ENCODE measurements at regions not wholly inside any gene's neighbourhood (a gene's known extent, or its start where the extent isn't known, plus 50 kb on each side); places are given as distances from the start of the nearest gene placed in this dataset.

DNA sequence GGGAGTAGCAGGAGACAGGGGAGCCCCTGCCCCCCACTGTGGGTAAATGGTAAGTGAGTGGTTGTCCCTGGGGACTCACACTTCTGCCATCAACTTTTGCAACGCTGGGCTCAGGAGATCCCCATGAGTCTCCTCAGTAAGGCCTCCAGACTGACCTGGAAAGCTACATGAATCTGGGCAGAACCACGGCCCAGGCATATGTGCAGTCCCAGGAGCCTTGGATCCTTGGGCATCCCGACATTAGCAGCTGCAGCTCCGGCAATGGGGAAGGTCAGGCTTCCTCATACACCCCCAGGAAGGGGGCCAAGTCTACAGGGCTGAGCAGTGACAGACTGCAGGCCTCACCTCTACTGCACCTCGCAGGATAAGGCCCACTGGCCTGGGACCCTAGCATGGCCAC lies 868.7 kb upstream of the ADGRL4 start:
- TF ChIP-seq RAD21 (conservative IDR thresholded peaks at IDR 0.05) (no peak), EZH2 (IDR thresholded peaks at IDR 0.05; ENCODE audit: borderline replicate concordance, insufficient read depth, low read length, poor library complexity, severe bottlenecking) (no peak)
- TF ChIP-seq, protein P1, sequence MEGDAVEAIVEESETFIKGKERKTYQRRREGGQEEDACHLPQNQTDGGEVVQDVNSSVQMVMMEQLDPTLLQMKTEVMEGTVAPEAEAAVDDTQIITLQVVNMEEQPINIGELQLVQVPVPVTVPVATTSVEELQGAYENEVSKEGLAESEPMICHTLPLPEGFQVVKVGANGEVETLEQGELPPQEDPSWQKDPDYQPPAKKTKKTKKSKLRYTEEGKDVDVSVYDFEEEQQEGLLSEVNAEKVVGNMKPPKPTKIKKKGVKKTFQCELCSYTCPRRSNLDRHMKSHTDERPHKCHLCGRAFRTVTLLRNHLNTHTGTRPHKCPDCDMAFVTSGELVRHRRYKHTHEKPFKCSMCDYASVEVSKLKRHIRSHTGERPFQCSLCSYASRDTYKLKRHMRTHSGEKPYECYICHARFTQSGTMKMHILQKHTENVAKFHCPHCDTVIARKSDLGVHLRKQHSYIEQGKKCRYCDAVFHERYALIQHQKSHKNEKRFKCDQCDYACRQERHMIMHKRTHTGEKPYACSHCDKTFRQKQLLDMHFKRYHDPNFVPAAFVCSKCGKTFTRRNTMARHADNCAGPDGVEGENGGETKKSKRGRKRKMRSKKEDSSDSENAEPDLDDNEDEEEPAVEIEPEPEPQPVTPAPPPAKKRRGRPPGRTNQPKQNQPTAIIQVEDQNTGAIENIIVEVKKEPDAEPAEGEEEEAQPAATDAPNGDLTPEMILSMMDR (IDR thresholded peaks at IDR 0.05; ENCODE audit: poor library complexity, severe bottlenecking) = no peak
- Histone ChIP-seq H2AFZ (ENCODE audit: low read depth, low read length) (no peak overlapping the region), H4K20me1 (ENCODE audit: insufficient read depth) (no peaks in the 10 kb centered on the region), H3K4me3 (ENCODE audit: low read length) (no peak overlapping the region), H3F3A (ENCODE audit: insufficient read depth, low read length, poor library complexity, severe bottlenecking) (no peaks in the 10 kb centered on the region), H3K27ac (ENCODE audit: low read length) (no peak overlapping the region), H3K9me2 (ENCODE audit: insufficient read depth, low read length) (no peaks in the 10 kb centered on the region), H3K9me3 (ENCODE audit: low read length) (no peaks in the 10 kb centered on the region), H3K36me3 (ENCODE audit: insufficient read depth, low read length) (no peaks in the 10 kb centered on the region), H3K27me3 (ENCODE audit: insufficient read depth, low read depth, low read length) (no peaks in the 10 kb centered on the region), H3K79me2 (replicated peaks; ENCODE audit: insufficient read depth, low read length) (no peaks in the 10 kb centered on the region), H3K9ac (ENCODE audit: low read length) (no peak overlapping the region), H3K4me2 (ENCODE audit: low read length) (no peak overlapping the region)

DNA sequence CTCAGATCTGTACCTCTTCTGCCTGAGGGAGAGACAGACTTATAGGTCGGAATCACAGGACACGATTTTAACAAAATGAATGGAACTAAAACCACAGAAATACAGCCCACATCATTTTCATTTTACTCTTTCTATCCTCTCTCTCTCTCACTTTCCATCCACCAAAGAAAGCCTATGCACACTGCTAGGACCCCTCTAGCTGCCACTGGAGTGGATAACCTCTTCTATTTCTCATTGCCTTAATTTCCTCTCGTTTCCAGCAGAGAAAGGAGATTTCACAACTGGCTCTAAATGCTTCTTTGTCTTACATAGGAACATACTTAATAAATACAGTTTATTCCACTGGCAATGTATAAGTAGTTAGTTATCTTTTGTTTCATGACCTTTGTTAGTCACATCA lies 867.8 kb upstream of the ADGRL4 start:
- no peaks in the 10 kb centered on the region for H3F3A ChIP-seq (ENCODE audit: insufficient read depth, low read length, poor library complexity, severe bottlenecking)
- no peaks in the 10 kb centered on the region for H3K9me3 ChIP-seq (ENCODE audit: low read length)
- H3K4me3 ChIP-seq (ENCODE audit: low read length) = no peak overlapping the region
- TF ChIP-seq, protein P2, sequence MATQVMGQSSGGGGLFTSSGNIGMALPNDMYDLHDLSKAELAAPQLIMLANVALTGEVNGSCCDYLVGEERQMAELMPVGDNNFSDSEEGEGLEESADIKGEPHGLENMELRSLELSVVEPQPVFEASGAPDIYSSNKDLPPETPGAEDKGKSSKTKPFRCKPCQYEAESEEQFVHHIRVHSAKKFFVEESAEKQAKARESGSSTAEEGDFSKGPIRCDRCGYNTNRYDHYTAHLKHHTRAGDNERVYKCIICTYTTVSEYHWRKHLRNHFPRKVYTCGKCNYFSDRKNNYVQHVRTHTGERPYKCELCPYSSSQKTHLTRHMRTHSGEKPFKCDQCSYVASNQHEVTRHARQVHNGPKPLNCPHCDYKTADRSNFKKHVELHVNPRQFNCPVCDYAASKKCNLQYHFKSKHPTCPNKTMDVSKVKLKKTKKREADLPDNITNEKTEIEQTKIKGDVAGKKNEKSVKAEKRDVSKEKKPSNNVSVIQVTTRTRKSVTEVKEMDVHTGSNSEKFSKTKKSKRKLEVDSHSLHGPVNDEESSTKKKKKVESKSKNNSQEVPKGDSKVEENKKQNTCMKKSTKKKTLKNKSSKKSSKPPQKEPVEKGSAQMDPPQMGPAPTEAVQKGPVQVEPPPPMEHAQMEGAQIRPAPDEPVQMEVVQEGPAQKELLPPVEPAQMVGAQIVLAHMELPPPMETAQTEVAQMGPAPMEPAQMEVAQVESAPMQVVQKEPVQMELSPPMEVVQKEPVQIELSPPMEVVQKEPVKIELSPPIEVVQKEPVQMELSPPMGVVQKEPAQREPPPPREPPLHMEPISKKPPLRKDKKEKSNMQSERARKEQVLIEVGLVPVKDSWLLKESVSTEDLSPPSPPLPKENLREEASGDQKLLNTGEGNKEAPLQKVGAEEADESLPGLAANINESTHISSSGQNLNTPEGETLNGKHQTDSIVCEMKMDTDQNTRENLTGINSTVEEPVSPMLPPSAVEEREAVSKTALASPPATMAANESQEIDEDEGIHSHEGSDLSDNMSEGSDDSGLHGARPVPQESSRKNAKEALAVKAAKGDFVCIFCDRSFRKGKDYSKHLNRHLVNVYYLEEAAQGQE (IDR thresholded peaks at IDR 0.05; ENCODE audit: borderline replicate concordance) = no peak
- TF ChIP-seq EP300 (conservative IDR thresholded peaks at IDR 0.05; ENCODE audit: poor library complexity, severe bottlenecking) (no peak), RAD21 (conservative IDR thresholded peaks at IDR 0.05) (no peak), TAF1 (IDR thresholded peaks at IDR 0.05; ENCODE audit: low read depth) (no peak), EZH2 (IDR thresholded peaks at IDR 0.05; ENCODE audit: borderline replicate concordance, insufficient read depth, low read length, poor library complexity, severe bottlenecking) (no peak)
- H2AFZ ChIP-seq (ENCODE audit: low read depth, low read length) = no peak overlapping the region
- H3K9me2 ChIP-seq (ENCODE audit: insufficient read depth, low read length) = no peaks in the 10 kb centered on the region
- no peaks in the 10 kb centered on the region for H3K27me3 ChIP-seq (ENCODE audit: insufficient read depth, low read depth, low read length)
- no peaks in the 10 kb centered on the region for H3K36me3 ChIP-seq (ENCODE audit: insufficient read depth, low read length)
- H4K20me1 ChIP-seq (ENCODE audit: insufficient read depth) = no peaks in the 10 kb centered on the region
- no peaks in the 10 kb centered on the region for H3K79me2 ChIP-seq (replicated peaks; ENCODE audit: insufficient read depth, low read length)
- no peak overlapping the region for H3K27ac ChIP-seq (ENCODE audit: low read length)
- H3K4me2 ChIP-seq (ENCODE audit: low read length) = no peak overlapping the region
- no peak overlapping the region for H3K9ac ChIP-seq (ENCODE audit: low read length)

DNA sequence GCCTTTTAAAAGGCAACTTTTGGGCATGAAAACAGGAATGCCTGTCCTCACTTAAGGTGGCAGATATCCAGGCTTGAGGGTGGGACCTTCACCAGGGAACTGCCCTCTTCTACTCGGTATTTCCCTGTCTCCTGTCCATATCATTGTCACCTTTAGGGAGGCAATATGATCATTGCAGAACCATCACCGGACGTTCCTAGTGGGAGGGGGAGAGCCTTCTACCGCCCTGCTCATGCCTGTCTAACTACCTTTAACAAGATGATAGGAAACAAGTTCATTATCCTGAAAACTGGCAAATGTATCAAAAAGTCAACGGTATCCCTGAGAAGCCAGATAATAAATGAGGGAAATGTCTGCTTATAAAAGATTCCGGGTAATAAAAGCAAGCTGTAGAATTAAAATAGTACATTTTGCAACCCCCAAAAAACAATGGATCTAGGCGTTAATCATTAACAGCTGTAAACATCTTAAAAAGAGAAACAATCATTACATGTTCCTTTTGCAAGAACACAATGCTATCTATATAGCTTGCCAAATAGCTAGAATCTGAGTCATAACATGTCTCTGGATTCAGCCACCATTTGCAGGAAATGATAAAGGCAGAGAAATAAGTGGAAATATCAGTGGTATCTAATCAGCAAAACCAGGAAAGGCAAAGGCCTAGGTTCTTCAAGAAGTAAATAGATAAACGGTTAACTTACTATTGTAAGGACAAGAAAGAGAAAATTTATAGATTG lies 852.9 kb upstream of the ADGRL4 start:
- H3K9me3 ChIP-seq (ENCODE audit: low read length) = no peaks in the 10 kb centered on the region
- H3K4me2 ChIP-seq (ENCODE audit: low read length) = no peak overlapping the region
- H3K4me3 ChIP-seq (ENCODE audit: low read length) = no peak overlapping the region
- H3K36me3 ChIP-seq (ENCODE audit: insufficient read depth, low read length) = no peaks in the 10 kb centered on the region
- H4K20me1 ChIP-seq (ENCODE audit: insufficient read depth) = no peaks in the 10 kb centered on the region
- no peaks in the 10 kb centered on the region for H3K27me3 ChIP-seq (ENCODE audit: insufficient read depth, low read depth, low read length)
- no peak overlapping the region for H3K27ac ChIP-seq (ENCODE audit: low read length)
- no peaks in the 10 kb centered on the region for H3F3A ChIP-seq (ENCODE audit: insufficient read depth, low read length, poor library complexity, severe bottlenecking)
- no peak for TF ChIP-seq SMC3 (conservative IDR thresholded peaks at IDR 0.05; ENCODE audit: poor library complexity)
- no peak for TF ChIP-seq POLR2AphosphoS5 (IDR thresholded peaks at IDR 0.05)
- TF ChIP-seq MXI1 (conservative IDR thresholded peaks at IDR 0.05; ENCODE audit: poor library complexity, severe bottlenecking) = no peak
- no peak for TF ChIP-seq EP300 (conservative IDR thresholded peaks at IDR 0.05; ENCODE audit: poor library complexity, severe bottlenecking)
- TF ChIP-seq EZH2 (IDR thresholded peaks at IDR 0.05; ENCODE audit: borderline replicate concordance, insufficient read depth, low read length, poor library complexity, severe bottlenecking) = no peak
- TF ChIP-seq, protein P2 (IDR thresholded peaks at IDR 0.05; ENCODE audit: borderline replicate concordance) = no peak
- TF ChIP-seq RAD21 (conservative IDR thresholded peaks at IDR 0.05) = no peak
- TF ChIP-seq TAF1 (IDR thresholded peaks at IDR 0.05; ENCODE audit: low read depth) = no peak
- H3K9me2 ChIP-seq (ENCODE audit: insufficient read depth, low read length) = no peaks in the 10 kb centered on the region
- no peak overlapping the region for H3K9ac ChIP-seq (ENCODE audit: low read length)
- no peaks in the 10 kb centered on the region for H3K79me2 ChIP-seq (replicated peaks; ENCODE audit: insufficient read depth, low read length)
- no peak overlapping the region for H2AFZ ChIP-seq (ENCODE audit: low read depth, low read length)

All from neural cell (in vitro differentiated cells).